NCI-H510A (cell line): ENCODE measurements at regions not wholly inside any gene's neighbourhood (a gene's known extent, or its start where the extent isn't known, plus 50 kb on each side); places are given as distances from the start of the nearest gene placed in this dataset.

Experiments used
- DNase-seq: peaks from one replicate; lab custom pipeline; 2025; lab: John Stamatoyannopoulos, UW

GRCh38 chr2:105652014-105652796 lies 92.5 kb upstream of the NCK2 start:
- DNase-seq, result no peak

- no peak for DNase-seq
Measured at GRCh38 chr2:105649534-105649933, 95.2 kb upstream of the NCK2 start.

DNA sequence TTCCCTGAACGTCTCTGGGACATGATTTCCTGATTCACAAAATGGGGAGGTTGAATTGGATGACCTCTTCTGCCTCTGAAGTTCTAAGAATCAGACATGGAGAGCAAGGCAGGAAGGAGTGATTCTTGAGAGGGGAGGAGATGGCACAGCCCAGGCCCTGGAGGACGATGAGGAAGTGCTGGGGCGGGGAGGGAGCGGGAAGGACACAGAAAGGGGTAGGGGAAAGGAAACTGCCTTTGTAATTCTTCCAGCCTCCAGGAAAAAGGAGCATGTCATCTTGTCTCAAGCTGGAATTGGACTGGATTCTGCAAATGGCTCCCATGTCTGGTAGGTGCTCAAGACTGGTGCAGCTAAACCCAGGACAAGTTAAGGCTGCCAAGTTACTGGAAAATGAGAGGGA lies 97.0 kb upstream of the NCK2 start:
- DNase-seq, result no peak

GRCh38 chr2:105646774-105647076 lies 98.0 kb upstream of the NCK2 start:
- DNase-seq, result no peak

- DNase-seq, result no peak
Measured at GRCh38 chr2:105645938-105646773, 98.6 kb upstream of the NCK2 start.

- no peak for DNase-seq
Measured at GRCh38 chr2:105645031-105645937, 99.4 kb upstream of the NCK2 start.

GRCh38 chr2:105644174-105644980 lies 100.3 kb upstream of the NCK2 start:
- DNase-seq, result no peak

- no peak for DNase-seq
Measured at GRCh38 chr2:105643405-105644173, 101.1 kb upstream of the NCK2 start.

DNA sequence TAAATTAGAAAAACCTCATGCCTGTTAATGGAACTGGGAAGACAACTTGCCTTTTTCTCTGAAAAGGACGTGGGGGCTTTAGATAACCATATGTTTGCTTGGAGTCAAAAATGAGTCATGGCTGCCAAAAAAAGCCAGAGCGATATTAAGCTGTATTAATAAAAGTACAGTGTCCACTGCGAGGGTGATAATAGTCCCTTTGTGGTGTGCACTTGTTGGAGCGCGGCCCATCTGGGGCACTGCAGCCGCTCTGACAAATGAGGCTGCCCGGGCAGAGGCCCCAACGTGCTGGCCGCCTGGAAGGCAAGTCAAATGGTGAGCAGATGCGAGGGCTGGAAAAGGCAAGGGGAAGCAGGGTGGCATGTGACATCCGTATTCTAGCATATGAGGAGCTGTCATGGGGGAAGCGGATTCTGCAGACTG lies 103.3 kb upstream of the NCK2 start:
- DNase-seq, result no peak

DNA sequence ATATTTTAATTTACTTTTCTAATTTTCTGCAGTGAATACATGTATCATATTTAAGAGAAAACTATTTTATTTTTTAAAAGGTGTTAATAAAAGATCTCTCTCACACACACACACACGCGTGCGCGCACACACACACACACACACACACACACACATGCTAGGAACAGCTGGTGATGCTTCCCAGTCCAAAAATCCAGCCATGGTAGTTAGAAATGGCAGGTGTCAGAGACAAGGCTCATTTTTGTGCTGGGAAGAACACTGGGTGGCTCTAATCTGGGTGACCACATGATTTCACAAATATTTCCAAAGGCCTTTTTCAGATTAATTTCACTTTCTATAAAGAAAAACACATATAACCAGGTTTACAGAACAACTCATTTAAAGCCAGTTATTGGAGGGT lies 104.5 kb upstream of the NCK2 start:
- DNase-seq, result no peak

DNA sequence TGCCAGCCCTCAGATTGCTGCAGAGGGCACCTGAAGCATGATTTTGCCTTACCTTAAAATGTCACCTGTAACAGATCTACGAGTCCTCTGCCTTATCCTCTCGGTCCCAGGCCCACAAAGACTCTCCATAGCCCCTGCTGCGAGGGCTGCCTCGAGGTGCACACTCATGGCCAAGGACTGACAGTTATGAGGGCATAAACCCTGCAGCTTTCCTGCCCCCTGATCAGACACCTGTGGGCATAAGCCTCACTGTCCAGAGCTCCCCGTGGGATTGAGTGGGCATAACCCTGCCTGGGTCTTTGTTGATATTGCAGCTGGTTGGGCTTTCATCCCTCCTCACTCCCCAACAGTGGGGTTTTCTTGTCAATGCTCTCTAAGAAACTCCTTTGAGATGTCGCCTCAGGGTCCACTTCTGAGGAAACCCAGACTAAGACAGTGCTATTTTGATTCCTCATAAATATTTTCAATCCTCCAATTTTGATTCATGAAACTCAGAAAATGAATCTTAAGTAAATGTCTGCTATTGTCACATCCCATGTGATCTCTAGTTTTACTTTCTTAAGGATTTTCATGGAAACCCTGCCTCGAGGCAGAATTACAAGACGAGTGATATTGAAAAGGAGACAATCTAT lies 108.5 kb upstream of the NCK2 start:
- no peak for DNase-seq

GRCh38 chr2:105635564-105635963 lies 109.1 kb upstream of the NCK2 start:
- no peak for DNase-seq

DNA sequence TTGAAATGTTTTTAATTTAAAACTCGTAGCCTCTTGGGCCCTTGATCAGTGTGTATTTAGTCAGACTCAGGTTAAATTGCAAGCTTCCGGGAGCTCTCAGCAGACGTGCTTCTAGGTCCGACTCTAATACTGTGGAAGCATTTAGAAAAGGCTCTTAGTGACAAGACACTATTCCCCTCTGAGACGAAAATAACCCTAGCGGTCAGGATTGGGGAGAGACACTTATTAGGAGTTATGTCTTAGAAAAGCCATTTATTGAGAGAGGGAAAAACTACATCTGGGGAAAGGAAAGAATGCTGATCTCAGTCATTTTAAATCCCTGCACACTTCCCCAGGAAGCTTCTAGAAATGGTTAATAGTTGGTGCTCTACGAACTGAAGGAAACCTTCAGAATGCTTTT lies 110.5 kb upstream of the NCK2 start:
- no peak for DNase-seq

GRCh38 chr2:105631922-105632321 lies 112.8 kb upstream of the NCK2 start:
- no peak for DNase-seq

DNA sequence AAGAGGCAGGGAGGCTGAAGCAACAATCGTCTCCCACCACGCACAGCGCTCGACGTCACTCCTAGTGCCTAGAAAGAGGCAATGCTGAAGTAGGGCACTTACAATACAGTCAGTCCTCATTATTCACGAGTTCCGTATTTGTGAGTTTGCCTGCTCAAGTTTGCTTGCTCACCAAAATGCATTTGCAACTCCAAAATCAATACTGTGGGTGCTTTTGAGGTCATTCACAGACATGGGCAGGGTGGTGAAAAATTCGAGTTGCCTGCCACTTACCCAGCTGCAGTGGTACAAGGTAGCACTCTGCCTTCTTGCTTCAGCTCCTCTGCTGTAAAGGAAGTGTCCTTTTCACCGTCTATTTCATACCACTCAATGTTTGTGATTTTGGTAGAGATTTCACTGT lies 113.7 kb upstream of the NCK2 start:
- no peak for DNase-seq

- DNase-seq, result no peak
Measured at GRCh38 chr2:105629634-105630033, 115.1 kb upstream of the NCK2 start.

GRCh38 chr2:105627534-105627933 lies 117.2 kb upstream of the NCK2 start:
- DNase-seq, result no peak

GRCh38 chr2:105626966-105627340 lies 117.8 kb upstream of the NCK2 start:
- no peak for DNase-seq

DNA sequence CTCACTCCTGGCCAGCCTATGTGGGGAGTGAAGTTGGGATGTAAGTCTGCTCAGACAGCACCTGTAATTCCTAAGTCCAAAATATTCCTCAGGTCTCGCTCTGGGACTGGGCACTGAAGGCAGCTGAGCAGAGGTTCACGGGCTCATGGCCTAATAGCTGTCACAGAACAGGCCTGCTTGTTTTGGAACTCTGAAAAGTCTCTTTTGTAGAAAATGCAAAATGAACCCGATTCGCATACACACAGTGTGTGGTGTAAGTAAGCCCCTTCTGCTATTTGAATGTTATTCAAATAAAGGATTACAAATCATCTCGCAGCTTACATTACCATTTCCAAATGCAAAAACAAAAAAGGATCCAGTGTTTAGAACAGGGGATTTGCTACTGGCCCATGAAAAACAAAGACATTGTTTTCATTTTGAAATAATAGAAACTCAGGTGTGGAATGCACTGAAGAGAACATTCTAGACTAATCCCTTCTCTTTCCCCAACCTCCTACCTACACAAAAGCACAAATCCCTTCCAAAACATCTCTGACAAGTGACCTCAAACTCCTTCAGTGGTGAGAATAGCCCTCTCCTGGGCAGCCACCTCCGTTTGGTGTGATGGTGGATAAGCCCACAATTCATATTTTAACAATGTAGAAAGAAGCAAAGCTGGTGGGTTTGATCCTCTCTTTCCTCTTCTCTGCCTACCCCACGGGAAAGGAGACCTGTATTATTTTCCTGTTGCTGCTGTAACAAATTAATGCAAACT lies 118.3 kb upstream of the NCK2 start:
- DNase-seq, result no peak

DNA sequence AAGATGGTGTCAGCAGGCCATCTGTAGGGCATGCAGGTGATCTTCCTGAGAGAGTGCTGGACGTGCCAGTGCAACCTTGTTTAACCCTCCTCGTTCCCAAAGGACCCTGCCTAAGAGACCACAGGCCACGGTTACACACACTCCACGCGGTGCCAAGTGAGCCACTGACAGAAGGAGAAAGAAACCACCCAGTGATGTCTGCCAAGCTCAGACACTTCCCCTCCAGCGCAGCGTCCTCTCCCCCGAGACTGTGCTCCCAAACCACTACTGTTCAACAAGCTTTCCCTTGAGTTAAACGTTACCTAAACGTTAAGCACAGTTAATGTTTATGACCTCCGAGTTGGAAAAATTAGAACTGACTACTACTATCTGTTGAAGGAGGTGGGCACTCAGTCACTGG lies 119.1 kb upstream of the NCK2 start:
- no peak for DNase-seq
